IMR-90 (cell line): ENCODE measurements at regions not wholly inside any gene's neighbourhood (a gene's known extent, or its start where the extent isn't known, plus 50 kb on each side); places are given as distances from the start of the nearest gene placed in this dataset.

Experiments
- CEBPB ChIP-seq: IDR thresholded peaks from 2 replicates; pipeline ENCODE4 v1.6.1; 2012; ENCODE audit warnings: low read depth, low read length, improper control_type of control experiment
- MAFK ChIP-seq: IDR thresholded peaks from 2 replicates; pipeline ENCODE4 v1.6.1; 2012; ENCODE audit warnings: low read depth, low read length, improper control_type of control experiment
- MAZ ChIP-seq: IDR thresholded peaks from 2 replicates; pipeline ENCODE4 v1.6.1; 2012; ENCODE audit warnings: low read depth, mild to moderate bottlenecking, low read length, improper control_type of control experiment, moderate library complexity, borderline replicate concordance
- MXI1 ChIP-seq: IDR thresholded peaks from 2 replicates; pipeline ENCODE4 v1.6.1; 2012; ENCODE audit warnings: low read depth, mild to moderate bottlenecking, low read length, moderate library complexity, borderline replicate concordance
- POLR2A ChIP-seq: IDR thresholded peaks from 2 replicates; pipeline ENCODE4 v1.6.1; 2012; ENCODE audit warnings: mild to moderate bottlenecking, low read depth, low read length
- SMC3 ChIP-seq: fragments of 150-350 bp; IDR thresholded peaks from 2 replicates; pipeline ENCODE4 v1.6.1; 2016; ENCODE audit warnings: low read depth, mild to moderate bottlenecking, antibody characterized with exemption, low read length, moderate library complexity
- TF ChIP-seq, protein P1 (sequence below): conservative IDR thresholded peaks from 2 replicates; pipeline ENCODE4 v1.5.1; 2012; ENCODE audit warnings: mild to moderate bottlenecking, low read depth, low read length, improper control_type of control experiment
- TF ChIP-seq, protein P2 (sequence below): fragments of 150-350 bp; IDR thresholded peaks from 2 replicates; pipeline ENCODE4 v1.6.1; 2016; ENCODE audit warnings: low read depth, mild to moderate bottlenecking, low read length, moderate library complexity, borderline replicate concordance
- TF ChIP-seq, protein P3 (sequence below): fragments of 150-350 bp; IDR thresholded peaks from 2 replicates; pipeline ENCODE4 v1.6.1; 2017; ENCODE audit warnings: mild to moderate bottlenecking, antibody characterized with exemption, low read length, low read depth

DNA sequence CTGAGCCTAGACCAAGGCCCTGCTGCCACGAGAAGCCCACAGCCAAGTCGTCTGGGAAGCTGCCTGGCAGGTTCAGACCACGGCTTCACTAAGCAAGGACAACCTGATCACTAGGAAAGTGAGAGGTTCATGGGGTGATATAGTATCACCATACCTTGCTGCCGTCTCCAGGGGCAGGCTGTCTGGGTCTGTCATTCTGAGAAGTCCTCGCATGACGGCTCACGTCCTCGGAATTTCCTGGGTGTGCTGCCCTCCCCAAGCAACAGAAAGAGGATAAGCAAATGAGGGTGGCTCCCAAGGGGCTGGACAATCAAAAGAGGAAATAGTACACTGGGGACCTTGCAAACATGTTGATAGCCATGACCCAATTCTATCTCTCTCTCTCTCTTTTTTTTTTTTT is 207.4 kb upstream of the IGF1R start:
- TF ChIP-seq, protein P1, sequence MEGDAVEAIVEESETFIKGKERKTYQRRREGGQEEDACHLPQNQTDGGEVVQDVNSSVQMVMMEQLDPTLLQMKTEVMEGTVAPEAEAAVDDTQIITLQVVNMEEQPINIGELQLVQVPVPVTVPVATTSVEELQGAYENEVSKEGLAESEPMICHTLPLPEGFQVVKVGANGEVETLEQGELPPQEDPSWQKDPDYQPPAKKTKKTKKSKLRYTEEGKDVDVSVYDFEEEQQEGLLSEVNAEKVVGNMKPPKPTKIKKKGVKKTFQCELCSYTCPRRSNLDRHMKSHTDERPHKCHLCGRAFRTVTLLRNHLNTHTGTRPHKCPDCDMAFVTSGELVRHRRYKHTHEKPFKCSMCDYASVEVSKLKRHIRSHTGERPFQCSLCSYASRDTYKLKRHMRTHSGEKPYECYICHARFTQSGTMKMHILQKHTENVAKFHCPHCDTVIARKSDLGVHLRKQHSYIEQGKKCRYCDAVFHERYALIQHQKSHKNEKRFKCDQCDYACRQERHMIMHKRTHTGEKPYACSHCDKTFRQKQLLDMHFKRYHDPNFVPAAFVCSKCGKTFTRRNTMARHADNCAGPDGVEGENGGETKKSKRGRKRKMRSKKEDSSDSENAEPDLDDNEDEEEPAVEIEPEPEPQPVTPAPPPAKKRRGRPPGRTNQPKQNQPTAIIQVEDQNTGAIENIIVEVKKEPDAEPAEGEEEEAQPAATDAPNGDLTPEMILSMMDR, result no peak
- no peak for TF ChIP-seq POLR2A
- no peak for TF ChIP-seq SMC3
- no peak for TF ChIP-seq MAFK
- no peak for TF ChIP-seq MAZ
- TF ChIP-seq, protein P2, sequence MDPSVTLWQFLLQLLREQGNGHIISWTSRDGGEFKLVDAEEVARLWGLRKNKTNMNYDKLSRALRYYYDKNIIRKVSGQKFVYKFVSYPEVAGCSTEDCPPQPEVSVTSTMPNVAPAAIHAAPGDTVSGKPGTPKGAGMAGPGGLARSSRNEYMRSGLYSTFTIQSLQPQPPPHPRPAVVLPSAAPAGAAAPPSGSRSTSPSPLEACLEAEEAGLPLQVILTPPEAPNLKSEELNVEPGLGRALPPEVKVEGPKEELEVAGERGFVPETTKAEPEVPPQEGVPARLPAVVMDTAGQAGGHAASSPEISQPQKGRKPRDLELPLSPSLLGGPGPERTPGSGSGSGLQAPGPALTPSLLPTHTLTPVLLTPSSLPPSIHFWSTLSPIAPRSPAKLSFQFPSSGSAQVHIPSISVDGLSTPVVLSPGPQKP, result no peak
- TF ChIP-seq, protein P3, sequence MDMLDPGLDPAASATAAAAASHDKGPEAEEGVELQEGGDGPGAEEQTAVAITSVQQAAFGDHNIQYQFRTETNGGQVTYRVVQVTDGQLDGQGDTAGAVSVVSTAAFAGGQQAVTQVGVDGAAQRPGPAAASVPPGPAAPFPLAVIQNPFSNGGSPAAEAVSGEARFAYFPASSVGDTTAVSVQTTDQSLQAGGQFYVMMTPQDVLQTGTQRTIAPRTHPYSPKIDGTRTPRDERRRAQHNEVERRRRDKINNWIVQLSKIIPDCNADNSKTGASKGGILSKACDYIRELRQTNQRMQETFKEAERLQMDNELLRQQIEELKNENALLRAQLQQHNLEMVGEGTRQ, result no peak
- no peak for TF ChIP-seq MXI1
- TF ChIP-seq CEBPB, result no peak
